HCT116 (cell line): ENCODE measurements at regions not wholly inside any gene's neighbourhood (a gene's known extent, or its start where the extent isn't known, plus 50 kb on each side); places are given as distances from the start of the nearest gene placed in this dataset.

Experiments
- CTCF ChIP-seq, 3 experiments: fragments of 200-600 bp in 1 of 3; sonication (generic) in 1 of 3; IDR thresholded peaks in 2 of 3; conservative IDR thresholded peaks in 1 of 3; 2 replicates each; pipeline ENCODE4 v1.5.1; 2012 to 2017; ENCODE audit warnings: low read depth in 2 of 3, low read length in 2 of 3, antibody characterized with exemption in 1 of 3, borderline replicate concordance in 1 of 3, control low read depth in 1 of 3, mild to moderate bottlenecking in 1 of 3, mixed read lengths in 1 of 3, mixed run types in 1 of 3, moderate library complexity in 1 of 3; ENCODE audit not compliant: insufficient read depth in 1 of 3
- EZH2 ChIP-seq: fragments of 200-600 bp; sonication (generic); IDR thresholded peaks from 2 replicates; pipeline ENCODE4 v1.6.1; 2017; ENCODE audit warnings: antibody characterized with exemption, mixed run types
- POLR2A ChIP-seq: IDR thresholded peaks from 2 replicates; pipeline ENCODE4 v1.7.0; 2011; ENCODE audit warnings: borderline replicate concordance; ENCODE audit not compliant: insufficient read depth, insufficient read length; ENCODE audit errors: extremely low read depth
- POLR2AphosphoS5 ChIP-seq: IDR thresholded peaks from 2 replicates; pipeline ENCODE4 v1.6.1; 2011; ENCODE audit warnings: mild to moderate bottlenecking, low read depth, low read length, moderate library complexity
- REST ChIP-seq: IDR thresholded peaks from 2 replicates; pipeline ENCODE4 v1.6.1; 2012; ENCODE audit warnings: low read depth
- SIN3A ChIP-seq: IDR thresholded peaks from 2 replicates; pipeline ENCODE4 v1.6.1; 2012; ENCODE audit warnings: low read depth
- YY1 ChIP-seq: IDR thresholded peaks from 2 replicates; pipeline ENCODE4 v1.6.1; 2011; ENCODE audit warnings: low read length, low read depth, moderate library complexity, mild to moderate bottlenecking; ENCODE audit not compliant: insufficient replicate concordance; ENCODE audit errors: extremely low read depth
- TF ChIP-seq, protein P1 (sequence below): IDR thresholded peaks from 2 replicates; pipeline ENCODE4 v1.6.1; 2012

DNA sequence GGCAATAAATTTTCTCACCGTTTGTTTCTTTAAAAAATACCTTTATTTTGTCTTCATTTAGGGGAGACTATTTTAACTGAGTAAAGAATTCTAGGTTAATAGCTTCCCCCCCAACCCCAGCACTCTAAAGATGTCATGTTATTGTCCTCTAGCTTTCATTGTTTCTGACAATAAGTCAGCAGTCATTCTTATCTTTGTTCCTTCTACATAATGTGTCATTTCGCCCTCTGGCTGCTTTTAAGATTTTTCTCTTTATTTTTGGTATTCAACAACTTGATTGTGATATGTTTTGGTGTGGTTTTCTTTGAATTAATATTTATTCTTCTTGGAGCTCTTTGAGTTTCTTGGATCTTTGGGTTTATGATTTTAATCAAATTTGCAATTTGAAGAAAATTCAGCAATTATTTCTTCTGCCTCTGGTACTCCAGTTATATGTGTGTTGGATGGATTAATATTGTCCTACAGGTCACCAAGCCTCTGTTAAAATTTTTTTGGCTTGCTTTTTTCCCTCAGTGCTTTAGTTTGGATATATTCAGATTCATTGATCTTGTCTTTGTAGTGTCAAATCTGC lies 64.6 kb upstream of the ELN start:
- TF ChIP-seq REST (no peak), POLR2A (no peak), CTCF (IDR thresholded peaks at IDR 0.05 in 2 of 3, conservative IDR thresholded peaks at IDR 0.05 in 1 of 3; ENCODE audit: borderline replicate concordance in 1 of 3, insufficient read depth in 1 of 3, low read depth in 2 of 3, low read length in 2 of 3) (no peak), EZH2 (no peak), SIN3A (no peak), YY1 (no peak), POLR2AphosphoS5 (no peak)
- TF ChIP-seq, protein P1, sequence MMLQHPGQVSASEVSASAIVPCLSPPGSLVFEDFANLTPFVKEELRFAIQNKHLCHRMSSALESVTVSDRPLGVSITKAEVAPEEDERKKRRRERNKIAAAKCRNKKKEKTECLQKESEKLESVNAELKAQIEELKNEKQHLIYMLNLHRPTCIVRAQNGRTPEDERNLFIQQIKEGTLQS = no peak
